C4-2B (cell line): ENCODE measurements at regions not wholly inside any gene's neighbourhood (a gene's known extent, or its start where the extent isn't known, plus 50 kb on each side); places are given as distances from the start of the nearest gene placed in this dataset.

Experiments used
- H3K27ac ChIP-seq: fragments of 450-650 bp; 2 replicates; pipeline ENCODE4 v1.5.1; 2017
- ZFX ChIP-seq: fragments of 450-650 bp; IDR thresholded peaks from 2 replicates; pipeline ENCODE4 v1.6.1; 2017
- TF ChIP-seq, protein P1 (sequence below): fragments of 450-650 bp; conservative IDR thresholded peaks from 2 replicates; pipeline ENCODE4 v1.5.1; 2017; ENCODE audit warnings: mild to moderate bottlenecking

DNA sequence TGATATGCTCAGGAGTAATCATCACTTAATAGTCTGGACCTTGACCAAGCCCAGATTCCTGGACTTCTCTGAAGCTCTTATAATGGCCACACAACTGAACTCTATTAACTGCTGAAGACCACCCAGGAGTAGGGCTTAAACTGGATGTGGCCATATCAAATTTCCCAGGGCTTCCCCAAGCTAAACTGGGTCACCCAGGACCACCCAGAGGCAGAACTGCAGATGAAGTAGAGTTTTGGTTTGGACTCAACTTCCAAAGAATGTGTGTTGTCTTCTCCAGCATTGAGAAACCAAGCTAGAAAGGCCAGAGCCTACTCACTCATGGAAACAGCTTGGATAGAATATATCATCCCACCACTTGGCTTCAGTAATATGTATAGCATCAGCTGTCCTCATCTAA, 358.2 kb upstream of the MEOX2 start:
- no peak overlapping the region for H3K27ac ChIP-seq
- TF ChIP-seq ZFX, result no peak
- TF ChIP-seq, protein P1, sequence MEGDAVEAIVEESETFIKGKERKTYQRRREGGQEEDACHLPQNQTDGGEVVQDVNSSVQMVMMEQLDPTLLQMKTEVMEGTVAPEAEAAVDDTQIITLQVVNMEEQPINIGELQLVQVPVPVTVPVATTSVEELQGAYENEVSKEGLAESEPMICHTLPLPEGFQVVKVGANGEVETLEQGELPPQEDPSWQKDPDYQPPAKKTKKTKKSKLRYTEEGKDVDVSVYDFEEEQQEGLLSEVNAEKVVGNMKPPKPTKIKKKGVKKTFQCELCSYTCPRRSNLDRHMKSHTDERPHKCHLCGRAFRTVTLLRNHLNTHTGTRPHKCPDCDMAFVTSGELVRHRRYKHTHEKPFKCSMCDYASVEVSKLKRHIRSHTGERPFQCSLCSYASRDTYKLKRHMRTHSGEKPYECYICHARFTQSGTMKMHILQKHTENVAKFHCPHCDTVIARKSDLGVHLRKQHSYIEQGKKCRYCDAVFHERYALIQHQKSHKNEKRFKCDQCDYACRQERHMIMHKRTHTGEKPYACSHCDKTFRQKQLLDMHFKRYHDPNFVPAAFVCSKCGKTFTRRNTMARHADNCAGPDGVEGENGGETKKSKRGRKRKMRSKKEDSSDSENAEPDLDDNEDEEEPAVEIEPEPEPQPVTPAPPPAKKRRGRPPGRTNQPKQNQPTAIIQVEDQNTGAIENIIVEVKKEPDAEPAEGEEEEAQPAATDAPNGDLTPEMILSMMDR, result no peak

DNA sequence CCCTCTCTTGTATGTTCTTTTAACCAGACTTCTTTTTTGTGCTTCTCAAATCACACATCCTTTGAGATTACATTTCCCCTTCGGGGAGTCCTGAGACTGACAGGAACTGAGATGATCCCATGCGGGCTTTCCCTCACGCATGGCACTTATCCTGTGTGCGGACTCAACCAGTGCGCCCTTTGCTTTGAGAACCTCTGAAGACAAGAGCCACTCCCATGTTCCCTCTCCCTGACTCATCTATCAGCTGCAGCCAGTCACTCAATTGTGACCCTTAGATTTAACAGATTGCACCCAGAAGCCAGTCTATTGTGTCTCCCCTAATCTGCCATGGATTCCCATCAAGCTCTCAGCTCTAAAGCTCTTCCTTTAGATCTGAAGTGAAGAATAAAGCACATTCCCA, 353.9 kb upstream of the MEOX2 start:
- no peak overlapping the region for H3K27ac ChIP-seq
- no peak for TF ChIP-seq ZFX
- TF ChIP-seq, protein P1, result no peak

DNA sequence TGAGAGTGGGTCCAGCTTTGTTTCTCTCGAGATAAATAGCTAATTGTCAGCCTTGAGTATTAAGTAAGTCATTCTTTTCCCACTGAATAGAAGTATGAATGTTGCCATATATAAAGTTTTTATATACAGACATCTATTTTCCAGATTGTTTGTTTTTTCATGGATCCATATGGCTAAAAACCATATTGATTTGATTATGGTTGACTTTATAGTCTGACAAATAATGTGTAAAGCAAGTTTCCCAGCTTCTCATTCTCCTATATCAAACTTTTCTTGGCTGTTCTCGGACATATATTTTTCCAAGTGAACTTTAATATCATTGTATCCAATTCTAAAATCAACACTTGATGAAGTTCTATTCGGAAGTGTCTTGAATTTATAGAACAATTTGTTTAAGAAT, 352.4 kb upstream of the MEOX2 start:
- no peak for TF ChIP-seq ZFX
- TF ChIP-seq, protein P1, result no peak
- H3K27ac ChIP-seq, result no peak overlapping the region

DNA sequence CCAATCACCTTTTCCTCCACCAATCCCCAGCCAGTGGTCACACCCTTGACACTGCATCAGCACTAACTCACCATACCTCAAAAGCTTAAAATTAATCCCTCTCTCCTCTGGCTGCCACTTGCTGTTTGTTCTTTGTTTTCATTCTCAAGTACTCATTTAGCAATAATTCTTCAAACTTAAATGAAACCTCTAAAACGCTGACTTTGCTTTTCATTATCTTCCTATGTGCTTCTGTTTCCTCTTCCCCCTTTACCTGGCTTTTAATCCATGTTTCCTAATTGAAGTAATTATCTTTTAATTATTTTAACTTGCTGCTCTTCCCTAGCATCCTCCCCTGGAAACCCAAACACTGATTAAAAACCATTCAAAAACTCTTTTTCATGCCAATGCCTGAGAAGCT, 348.9 kb upstream of the MEOX2 start:
- no peak overlapping the region for H3K27ac ChIP-seq
- TF ChIP-seq, protein P1, result no peak
- no peak for TF ChIP-seq ZFX

DNA sequence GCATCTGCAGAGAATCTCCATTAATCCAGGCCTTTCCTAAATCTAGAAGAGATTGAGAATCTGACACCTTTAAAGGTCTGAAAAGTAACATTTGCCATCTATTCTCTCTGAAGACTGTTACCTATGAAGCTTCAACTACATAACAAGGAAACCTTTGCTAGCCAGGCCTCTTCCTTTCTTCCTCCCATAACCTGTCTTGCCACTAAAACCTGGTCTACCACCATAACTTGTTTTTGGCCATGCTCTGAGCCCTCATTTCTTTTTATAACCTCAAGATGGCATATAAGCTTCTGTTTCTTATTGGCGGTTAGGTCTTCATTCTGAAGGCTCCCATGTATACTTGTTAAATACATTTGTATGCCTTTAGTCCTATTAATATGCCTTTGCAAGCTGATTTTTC, 348.4 kb upstream of the MEOX2 start:
- TF ChIP-seq, protein P1, result no peak
- no peak for TF ChIP-seq ZFX
- H3K27ac ChIP-seq, result no peak overlapping the region

DNA sequence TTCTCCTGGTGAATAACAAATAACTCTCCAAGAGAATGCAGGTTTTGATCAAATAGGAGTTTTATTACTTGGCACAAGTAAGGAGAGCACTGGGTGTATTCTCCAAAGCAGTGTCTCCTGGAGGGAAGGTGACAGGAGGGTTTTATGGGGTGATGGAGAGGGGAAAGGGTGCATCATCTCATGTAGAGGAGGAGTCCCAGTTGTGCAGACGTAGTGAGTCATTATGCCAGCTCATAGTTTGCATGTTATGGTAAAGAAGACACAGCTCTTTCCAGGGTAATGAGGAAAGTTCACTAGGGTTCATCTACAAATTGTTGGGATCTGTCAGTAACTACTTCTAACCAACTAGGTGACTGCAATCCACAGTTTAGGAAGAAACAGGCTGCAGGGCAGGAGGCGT, 347.9 kb upstream of the MEOX2 start:
- TF ChIP-seq, protein P1, result no peak
- TF ChIP-seq ZFX, result no peak
- no peak overlapping the region for H3K27ac ChIP-seq

DNA sequence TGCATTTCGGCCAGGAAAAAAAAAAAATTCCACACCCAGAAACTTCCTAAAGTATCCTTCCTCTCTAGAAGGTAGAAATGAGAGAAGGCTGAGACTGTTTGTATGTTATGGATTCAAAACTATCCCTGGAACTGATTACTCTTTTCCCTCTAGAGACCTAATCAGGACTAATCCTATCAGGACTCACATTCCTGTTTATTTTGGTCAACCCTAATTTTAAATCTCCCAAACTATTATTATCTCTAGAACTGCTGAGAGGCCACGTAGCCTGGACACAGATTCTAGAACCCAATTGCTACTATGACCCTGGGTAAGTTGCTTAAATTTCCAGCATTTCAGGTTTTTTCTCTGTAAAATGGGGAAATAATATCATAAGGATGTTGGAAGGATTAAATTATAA, 346.8 kb upstream of the MEOX2 start:
- TF ChIP-seq ZFX, result no peak
- TF ChIP-seq, protein P1, result no peak
- H3K27ac ChIP-seq, result no peak overlapping the region
